VCaP (cell line): ENCODE measurements at regions not wholly inside any gene's neighbourhood (a gene's known extent, or its start where the extent isn't known, plus 50 kb on each side); places are given as distances from the start of the nearest gene placed in this dataset.
A peak's percentile ranks its signal among the peaks of the same experiment; 100 is the strongest.

Source experiments
- H3K27ac ChIP-seq: fragments of 450-650 bp; 2 replicates; pipeline ENCODE4 v1.5.1; 2017
- CTCF ChIP-seq: fragments of 450-650 bp; conservative IDR thresholded peaks from 2 replicates; pipeline ENCODE4 v1.5.1; 2017; ENCODE audit warnings: mild to moderate bottlenecking, moderate library complexity

GRCh38 chr2:147688242-147688641 is 156.6 kb upstream of the ACVR2A start:
- no peak overlapping the region for H3K27ac ChIP-seq
- no peak for TF ChIP-seq CTCF

DNA sequence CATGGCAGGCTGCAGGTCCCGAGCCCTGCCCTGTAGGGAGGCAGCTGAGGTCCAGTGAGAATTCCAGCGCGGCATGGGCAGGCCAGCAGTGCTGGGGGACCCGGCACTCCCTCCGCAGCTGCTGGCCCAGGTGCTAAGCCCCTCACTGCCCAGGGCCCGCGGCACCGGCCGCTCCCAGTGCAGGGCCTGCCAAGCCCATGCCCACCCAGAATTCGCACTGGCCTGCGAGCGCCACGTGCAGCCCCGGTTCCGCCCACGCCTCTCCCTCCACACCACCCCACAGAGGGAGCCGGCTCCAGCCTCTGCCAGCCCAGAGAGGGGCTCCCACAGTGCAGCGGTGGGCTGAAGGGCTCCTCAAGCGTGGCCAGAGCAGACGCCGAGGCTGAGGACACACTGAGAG is 158.5 kb upstream of the ACVR2A start:
- no peak for TF ChIP-seq CTCF
- no peak overlapping the region for H3K27ac ChIP-seq

GRCh38 chr2:147684903-147685302 is 159.9 kb upstream of the ACVR2A start:
- TF ChIP-seq CTCF = no peak
- no peak overlapping the region for H3K27ac ChIP-seq

- TF ChIP-seq CTCF = no peak
- no peak overlapping the region for H3K27ac ChIP-seq
These were observed 161.4 kb upstream of the ACVR2A start for GRCh38 chr2:147683380-147683779.

GRCh38 chr2:147681093-147681492 is 163.7 kb upstream of the ACVR2A start:
- no peak for TF ChIP-seq CTCF

DNA sequence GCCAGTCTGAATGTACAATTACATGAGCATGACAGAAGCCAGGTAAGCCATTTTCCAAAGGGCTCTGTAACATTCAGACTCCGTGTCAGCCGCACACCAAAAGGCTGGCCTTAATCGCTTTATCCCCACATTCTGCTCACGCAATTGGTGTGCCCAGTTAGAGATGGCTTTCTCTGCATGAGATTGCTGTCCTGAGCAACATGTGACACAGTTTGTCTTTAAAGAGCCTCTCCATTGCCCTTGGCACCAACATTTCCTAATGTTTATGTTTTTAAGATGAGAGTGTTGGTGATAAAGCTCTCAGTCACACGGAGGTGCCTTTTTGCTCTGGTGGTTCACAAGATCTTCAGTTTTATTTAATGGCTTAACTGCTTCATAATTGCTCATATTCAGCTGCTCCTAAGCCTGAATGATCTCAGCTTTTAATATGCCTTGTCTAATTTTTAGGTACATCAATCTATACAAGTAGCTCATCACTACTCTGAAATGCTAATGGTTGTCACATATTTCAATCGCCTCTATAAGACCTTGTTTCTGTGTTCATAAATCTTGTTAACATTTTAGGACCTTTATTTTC is 164.8 kb upstream of the ACVR2A start:
- peak overlapping the region; percentile 45 for H3K27ac ChIP-seq
- no peak for TF ChIP-seq CTCF

More at GRCh38 chr2:147681093-147681492, 163.7 kb upstream of the ACVR2A start:
- H3K27ac ChIP-seq = no peak overlapping the region

DNA sequence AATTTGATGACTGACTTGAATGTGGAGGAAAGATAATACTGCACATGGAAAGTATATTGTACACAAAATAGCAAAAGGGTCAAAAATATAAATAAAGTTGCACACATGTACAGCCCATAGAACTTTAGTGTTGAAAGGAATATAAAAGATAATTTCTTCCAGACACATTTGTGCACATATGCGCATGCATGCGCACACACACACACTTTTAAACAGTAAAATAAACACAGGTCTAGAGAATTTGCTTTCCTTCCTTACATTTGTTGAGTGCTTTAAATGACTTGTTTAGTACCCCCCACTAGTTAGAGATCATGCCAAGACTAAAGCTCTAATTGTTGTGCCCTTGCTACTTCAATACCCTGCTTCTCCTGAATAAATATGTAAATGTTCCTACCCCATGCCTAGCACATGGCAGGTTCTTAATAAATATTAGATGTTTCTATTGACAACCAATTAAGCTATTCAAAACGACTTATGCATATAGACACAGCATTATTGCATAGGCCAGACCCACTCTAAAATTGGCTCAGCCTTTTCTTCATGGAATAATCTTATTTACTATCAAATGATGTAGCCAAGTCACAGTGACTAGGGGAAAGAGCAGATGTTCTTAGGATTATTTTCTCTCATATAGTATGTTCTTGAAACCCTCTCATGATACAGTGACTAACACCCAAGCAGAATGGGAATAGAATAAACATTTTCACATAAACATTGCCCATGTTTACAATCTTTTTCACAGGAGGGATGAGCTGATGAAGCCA is 165.5 kb upstream of the ACVR2A start:
- no peak for TF ChIP-seq CTCF
- H3K27ac ChIP-seq = peak overlapping the region; percentile 45
